AG04450 (cell line): ENCODE measurements at regions not wholly inside any gene's neighbourhood (a gene's known extent, or its start where the extent isn't known, plus 50 kb on each side); places are given as distances from the start of the nearest gene placed in this dataset.

Experiments used
- CTCF ChIA-PET: fragments of 300-600, 350-600 bp; formaldehyde crosslinking; extraction: SDS; loops from one replicate; lab custom pipeline; 2022; ENCODE audit warnings: antibody characterized with exemption, inconsistent platforms; lab: Charles Lee
- POLR2A ChIA-PET: fragments of 350-600 bp; formaldehyde crosslinking; extraction: SDS; loops from one replicate; lab custom pipeline; 2021; ENCODE audit warnings: antibody characterized with exemption, inconsistent platforms; lab: Yijun Ruan, JAX
- DNase-seq: peaks from one replicate; pipeline ENCODE4 v3.0.0-alpha.2; 2011; ENCODE audit warnings: low read depth, low spot score
- H3K27ac ChIP-seq: one replicate; pipeline ENCODE4 v1.5.1; 2012; ENCODE audit warnings: low read depth, low read length, control low read depth
- H3K27me3 ChIP-seq: one replicate; pipeline ENCODE4 v1.6.0; 2012; ENCODE audit warnings: low read length; ENCODE audit not compliant: control insufficient read depth, insufficient read depth
- H3K4me3 ChIP-seq: 2 replicates; pipeline ENCODE4 v1.5.1; 2011; ENCODE audit warnings: mild to moderate bottlenecking, low read depth, low read length, control low read depth
- H3K9me3 ChIP-seq: 2 replicates; pipeline ENCODE4 v1.5.1; 2012; ENCODE audit warnings: low read length; ENCODE audit not compliant: control insufficient read depth, insufficient read depth
- TF ChIP-seq, protein P1 (sequence below): IDR thresholded peaks from 2 replicates; pipeline ENCODE4 v1.5.1; 2011; ENCODE audit warnings: low read depth, low read length, control low read depth, inconsistent platforms

DNA sequence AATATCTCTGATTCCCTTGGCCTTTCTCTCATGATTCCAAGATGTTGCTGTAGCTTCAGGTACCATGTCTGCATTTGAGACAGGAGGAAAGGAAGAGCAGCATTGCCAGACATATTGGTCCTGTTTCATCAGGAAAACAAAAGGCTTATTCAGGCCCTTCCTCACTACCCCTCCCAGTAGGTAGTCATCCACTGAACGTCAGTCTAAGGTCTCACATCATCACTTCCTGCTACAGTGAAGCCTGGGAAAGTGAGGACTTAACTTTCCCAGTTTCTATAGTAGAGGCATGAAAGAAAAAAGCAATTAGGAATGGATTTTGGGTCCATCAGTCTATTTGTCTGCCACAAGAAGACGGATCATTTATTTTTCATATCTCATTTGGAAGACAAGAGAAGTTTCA, 85.7 kb upstream of the SOX4 start:
- no peak for DNase-seq
- Histone ChIP-seq H3K4me3 (no peak overlapping the region), H3K27me3 (no peaks in the 10 kb centered on the region), H3K27ac (no peak overlapping the region), H3K9me3 (no peaks in the 10 kb centered on the region)
- ChIA-PET POLR2A (no interaction called here), CTCF (no interaction called here)
- TF ChIP-seq, protein P1, sequence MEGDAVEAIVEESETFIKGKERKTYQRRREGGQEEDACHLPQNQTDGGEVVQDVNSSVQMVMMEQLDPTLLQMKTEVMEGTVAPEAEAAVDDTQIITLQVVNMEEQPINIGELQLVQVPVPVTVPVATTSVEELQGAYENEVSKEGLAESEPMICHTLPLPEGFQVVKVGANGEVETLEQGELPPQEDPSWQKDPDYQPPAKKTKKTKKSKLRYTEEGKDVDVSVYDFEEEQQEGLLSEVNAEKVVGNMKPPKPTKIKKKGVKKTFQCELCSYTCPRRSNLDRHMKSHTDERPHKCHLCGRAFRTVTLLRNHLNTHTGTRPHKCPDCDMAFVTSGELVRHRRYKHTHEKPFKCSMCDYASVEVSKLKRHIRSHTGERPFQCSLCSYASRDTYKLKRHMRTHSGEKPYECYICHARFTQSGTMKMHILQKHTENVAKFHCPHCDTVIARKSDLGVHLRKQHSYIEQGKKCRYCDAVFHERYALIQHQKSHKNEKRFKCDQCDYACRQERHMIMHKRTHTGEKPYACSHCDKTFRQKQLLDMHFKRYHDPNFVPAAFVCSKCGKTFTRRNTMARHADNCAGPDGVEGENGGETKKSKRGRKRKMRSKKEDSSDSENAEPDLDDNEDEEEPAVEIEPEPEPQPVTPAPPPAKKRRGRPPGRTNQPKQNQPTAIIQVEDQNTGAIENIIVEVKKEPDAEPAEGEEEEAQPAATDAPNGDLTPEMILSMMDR = no peak

DNA sequence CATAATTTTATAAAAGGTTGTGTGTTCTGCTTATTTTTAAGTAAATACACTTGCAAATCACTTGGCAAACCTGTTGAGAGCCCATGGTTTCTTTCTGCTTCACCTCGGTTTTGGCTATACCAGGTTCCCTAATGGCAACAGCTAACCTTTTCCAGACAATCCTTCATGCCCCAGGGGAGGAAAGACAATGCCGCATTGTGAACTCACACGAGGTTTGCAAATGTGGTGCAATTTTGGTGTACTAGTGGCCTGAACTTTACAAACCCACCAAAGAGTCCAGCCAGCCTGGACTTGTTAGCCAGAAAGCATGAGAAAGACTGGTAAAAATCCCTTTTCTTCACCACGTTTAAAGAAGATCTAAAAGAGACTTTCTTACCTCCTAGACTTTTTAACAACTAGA, 84.8 kb upstream of the SOX4 start:
- CTCF ChIA-PET = no interaction called here
- POLR2A ChIA-PET = no interaction called here
- DNase-seq = no peak
- H3K4me3 ChIP-seq = no peak overlapping the region
- H3K27ac ChIP-seq = no peak overlapping the region
- no peaks in the 10 kb centered on the region for H3K27me3 ChIP-seq
- H3K9me3 ChIP-seq = no peaks in the 10 kb centered on the region
- TF ChIP-seq, protein P1 = no peak

DNA sequence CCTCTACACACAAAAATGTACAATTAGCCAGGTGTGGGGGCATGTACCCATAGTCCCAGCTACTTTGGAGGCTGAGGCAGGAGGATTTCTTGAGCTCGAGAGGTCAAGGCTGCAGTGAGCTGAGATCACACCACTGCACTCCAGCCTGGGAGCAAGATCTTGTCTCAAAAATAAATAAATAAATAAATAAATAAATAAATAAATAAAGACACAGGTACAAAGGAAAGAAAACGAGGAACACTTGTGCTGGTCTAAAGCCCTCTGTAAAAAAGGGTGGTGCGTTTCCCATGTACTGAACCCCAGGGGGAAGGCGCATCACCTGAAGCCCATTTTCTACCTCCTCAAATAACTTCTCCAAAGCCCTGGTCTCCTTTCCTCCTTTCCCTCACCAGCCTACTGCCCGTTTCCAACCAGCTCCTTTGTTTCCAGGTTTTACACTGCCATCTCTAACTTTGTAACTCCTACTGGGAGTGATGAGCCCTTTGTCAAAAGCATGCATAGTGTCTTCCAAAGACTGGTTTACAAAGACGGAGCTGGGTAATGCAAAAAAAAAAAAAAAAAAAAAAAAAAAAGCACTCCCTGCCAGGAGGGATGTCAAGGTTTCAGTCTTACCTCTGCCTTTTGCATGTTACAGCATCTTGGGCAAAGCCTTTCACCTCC, 81.5 kb upstream of the SOX4 start:
- Histone ChIP-seq H3K27ac (no peak overlapping the region), H3K4me3 (no peak overlapping the region), H3K27me3 (peaks cover 4% of the 10 kb centered on the region), H3K9me3 (no peaks in the 10 kb centered on the region)
- ChIA-PET POLR2A (no interaction called here), CTCF (no interaction called here)
- no peak for DNase-seq
- TF ChIP-seq, protein P1 = no peak

DNA sequence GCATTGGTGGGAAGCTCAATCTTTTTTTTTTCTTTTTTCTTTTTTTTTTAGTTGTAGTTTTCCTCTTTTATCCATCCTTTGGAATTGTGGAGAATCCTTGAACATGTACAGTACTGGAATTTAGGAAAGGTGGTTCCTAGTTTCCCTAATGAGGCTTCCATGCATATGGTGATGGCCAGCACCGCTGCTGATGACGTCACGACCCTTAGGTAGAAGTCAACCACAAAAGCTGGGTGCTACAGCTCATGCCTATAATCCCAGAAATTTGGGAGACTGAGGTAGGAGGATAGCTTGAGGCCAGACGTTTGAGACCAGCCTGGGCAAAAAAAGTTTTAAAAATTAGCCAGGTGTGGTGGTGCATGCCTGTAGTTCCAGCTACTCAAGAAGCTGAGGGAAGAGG, 79.3 kb upstream of the SOX4 start:
- TF ChIP-seq, protein P1 = no peak
- Histone ChIP-seq H3K4me3 (no peak overlapping the region), H3K27ac (no peak overlapping the region), H3K27me3 (peaks cover 4% of the 10 kb centered on the region), H3K9me3 (no peaks in the 10 kb centered on the region)
- POLR2A ChIA-PET = no interaction called here
- CTCF ChIA-PET = no interaction called here
- no peak for DNase-seq

DNA sequence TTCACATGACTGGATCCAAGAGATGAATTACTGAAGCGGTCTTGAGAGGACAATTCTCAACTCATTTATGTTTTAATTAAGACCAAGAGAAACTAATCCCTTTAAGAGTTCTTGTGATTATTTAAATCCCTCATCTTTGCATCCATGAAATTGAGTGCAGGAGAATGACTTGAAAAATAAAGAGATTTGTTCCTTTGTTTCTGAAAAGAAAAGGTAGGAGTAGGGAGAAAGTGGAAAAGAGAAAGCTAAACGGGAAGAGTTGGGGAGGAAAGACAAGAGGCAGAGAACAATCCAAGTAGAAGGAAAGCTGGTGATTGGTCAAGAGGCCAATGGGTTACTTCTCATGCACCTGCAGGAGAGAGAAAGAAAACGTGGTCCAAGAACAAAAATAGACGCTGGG, 75.2 kb upstream of the SOX4 start:
- Histone ChIP-seq H3K9me3 (no peaks in the 10 kb centered on the region), H3K27ac (no peak overlapping the region), H3K4me3 (no peak overlapping the region), H3K27me3 (peaks cover 8% of the 10 kb centered on the region)
- POLR2A ChIA-PET = no interaction called here
- TF ChIP-seq, protein P1 = no peak
- CTCF ChIA-PET = no interaction called here
- DNase-seq = no peak
